HUDEP-2 (cell line): ENCODE measurements at regions not wholly inside any gene's neighbourhood (a gene's known extent, or its start where the extent isn't known, plus 50 kb on each side); places are given as distances from the start of the nearest gene placed in this dataset.

ENCODE experiments used
- DNase-seq, 76 experiments: peaks; one replicate each; lab custom pipeline; 2025; ENCODE audit not compliant: unreplicated experiment in 76 of 76; lab: John Stamatoyannopoulos, UW

DNA sequence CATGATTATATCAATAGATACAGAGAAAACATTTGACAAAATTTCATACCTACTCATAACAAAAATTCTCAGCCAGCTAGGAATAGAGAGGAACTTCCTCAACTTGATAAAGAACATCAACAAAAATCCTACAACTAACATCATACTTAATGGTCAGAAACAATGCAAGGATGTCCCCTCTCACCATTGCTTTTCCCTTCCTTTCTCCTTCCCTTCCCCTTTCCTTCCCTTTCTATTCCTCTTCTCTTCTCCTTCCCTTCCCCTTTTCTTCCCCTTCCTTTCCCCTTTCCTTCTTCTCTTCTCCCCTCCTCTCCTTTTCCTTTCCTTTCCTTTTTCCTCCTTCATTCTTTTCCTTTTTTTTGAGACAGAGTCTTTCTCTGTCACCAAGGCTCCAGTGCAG, 418.3 kb upstream of the B3GAT1 start:
- DNase-seq = no peak

DNA sequence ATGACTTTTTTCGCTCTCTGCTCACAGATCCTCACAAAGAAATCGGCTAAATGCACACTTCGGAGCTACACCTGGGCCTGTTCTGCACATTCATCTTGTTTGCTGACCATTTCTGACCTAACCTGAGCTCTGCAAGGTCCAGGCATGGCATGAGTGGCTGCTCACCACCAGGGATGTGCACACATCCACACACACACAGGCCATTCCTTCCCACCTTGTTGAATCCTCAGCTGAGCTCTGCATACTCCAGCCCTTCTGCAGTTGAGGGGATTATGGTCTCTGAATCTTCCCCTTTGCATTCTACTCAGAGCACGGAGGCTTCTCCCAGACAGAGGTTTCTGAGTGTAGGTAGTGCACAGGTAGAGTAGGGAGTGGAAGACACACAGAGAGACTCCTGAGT, 411.9 kb upstream of the B3GAT1 start:
- no peak for DNase-seq

DNA sequence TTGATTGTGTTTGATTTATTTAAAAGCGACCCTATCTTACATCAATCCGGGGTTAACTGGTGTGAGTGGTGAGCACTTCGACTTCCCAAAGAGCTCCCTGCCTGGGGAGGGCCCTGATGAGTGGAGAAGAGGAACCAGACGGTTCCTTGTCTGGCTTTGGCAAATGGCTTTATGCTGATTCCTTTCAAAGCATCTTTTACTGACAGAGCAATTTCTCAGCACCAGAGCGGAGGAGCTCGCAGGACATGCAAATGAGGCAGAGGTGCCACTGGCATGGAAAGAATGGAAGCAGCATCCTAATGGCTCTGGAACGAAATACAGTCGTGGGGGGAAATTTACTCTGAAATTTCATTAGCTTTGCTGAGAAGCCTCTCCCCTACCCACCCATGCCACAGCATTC, 410.9 kb upstream of the B3GAT1 start:
- no peak for DNase-seq

DNA sequence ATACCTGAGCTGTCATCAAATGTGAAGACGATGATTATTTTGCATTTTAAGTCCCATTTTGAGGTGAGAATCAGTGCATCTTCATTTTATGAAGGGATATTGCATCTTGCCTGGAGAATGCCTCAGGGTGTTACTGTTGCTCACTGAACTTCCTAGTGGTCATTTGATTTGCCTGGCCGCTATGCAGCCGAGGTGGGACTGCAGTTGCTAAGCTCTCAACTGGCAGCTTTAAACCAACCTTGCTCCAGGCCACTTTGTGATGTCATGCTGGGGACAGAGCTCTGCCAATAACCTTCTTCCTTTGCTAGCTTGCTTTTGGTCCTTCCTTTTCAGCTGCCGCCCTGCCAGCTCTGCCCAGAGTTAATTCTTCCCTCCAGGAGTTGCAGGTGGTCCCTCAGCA, 409.4 kb upstream of the B3GAT1 start:
- DNase-seq = no peak

DNA sequence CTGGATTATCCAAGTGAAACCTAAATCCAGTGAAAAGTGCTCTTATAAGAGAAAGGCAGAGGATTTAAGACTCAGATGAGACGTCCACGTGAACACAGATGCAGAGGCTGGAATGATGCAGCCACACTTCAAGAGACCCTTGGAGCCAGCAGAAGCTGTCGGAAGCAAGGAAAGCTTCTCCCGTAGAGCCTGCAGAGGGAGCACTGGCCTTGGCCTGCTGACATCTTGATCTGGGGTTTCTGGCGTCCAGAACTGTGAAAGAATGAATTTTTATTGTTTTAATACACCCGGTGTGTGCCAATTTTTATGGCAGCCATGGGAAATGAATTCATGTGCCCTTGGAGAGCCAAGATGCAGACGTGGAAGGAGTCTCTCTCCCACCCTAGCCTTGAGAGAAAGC, 407.0 kb upstream of the B3GAT1 start:
- DNase-seq = no peak

DNA sequence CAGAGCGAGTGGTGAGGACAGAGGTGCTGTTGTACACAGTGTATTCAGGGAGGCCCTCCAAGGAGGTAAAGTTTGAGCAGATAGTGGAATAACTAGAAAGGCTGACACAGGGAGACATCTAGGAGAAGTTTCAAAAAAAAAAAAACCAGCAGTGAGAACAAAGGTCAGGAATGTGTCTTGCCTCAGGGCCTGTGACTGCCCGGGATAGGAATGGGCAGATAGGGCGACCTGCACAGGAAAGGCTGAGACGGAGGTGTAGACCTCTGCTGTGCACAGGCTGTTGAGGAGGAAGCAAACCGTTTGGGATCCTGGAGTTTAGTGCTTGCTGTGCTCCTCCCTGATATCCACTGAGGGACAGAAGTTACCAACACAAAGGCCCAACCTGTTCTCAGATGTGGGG, 406.5 kb upstream of the B3GAT1 start:
- DNase-seq = no peak

DNA sequence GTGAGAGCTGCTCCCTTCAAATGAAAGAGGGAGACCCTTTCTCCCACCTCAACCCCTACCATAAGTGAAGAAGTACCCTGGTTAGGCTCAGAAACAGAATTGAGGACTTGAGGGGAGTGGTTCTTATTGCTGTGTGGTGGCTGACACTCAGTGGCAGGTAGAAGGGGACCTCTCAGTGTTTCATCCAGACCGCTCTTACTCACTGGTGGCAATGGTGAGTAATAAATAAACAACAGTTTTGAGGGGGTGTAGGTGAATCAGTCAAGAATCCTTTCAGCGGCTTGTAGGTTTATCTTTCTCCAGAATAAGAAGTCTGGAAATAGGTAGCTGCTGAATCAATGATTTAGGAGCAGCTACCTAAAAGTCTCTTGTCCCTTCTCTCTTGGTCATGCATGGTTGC, 403.4 kb upstream of the B3GAT1 start:
- DNase-seq = no peak

DNA sequence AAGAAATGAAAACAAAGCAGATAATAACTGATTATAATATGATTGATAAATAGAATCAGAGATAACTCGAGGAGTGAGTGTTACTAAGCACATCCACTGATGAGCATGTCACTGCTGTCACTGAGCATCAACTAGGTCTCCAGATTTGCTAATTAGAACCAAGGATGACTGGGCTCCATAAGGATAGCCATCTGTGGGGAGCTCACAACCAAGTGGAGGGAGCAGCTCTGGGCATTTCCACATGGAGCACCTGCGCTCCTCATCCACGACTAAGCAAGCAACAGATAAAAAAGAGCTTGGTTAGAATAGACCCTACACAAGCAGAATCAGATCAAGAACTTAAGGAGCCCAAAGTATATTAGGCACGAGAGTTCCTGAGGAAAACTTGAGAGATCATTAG, 396.0 kb upstream of the B3GAT1 start:
- no peak for DNase-seq

DNA sequence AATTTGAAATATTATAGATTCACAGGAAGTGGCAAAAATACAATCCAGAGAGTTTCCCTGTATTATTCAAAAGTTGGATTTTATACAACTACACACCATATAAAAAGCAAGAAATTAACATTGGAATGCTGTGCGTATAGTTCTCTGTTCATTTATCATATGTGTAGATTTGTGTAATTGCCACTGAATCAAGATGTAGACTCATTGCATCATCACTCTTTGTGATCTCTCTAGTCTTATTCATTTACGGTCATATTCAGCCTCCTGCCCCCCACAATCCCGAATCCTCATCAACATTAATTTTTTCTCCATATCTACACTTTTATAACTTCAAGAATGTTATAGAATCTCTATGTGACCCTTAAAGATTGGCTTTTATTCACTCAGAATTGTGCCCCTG, 390.6 kb upstream of the B3GAT1 start:
- DNase-seq = no peak

DNA sequence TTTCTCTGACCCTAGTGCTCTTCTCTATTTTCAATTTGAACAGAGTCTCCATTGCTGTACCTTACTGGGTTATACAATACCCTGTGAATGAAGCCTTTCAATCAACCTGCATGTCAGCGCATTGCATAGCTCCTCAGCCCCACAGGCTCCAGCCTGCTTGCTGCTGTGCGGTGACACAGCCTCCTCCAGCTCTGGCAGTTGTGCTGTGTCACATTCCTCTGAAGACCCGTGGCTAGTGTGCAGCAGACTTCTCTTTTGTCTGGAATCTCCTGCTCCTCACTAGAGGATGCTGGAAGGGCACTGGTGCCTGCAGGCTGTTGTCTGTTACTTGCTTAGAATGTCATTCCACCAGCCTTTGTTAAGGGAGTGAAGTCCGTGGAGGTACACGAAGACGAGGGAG, 390.1 kb upstream of the B3GAT1 start:
- no peak for DNase-seq

DNA sequence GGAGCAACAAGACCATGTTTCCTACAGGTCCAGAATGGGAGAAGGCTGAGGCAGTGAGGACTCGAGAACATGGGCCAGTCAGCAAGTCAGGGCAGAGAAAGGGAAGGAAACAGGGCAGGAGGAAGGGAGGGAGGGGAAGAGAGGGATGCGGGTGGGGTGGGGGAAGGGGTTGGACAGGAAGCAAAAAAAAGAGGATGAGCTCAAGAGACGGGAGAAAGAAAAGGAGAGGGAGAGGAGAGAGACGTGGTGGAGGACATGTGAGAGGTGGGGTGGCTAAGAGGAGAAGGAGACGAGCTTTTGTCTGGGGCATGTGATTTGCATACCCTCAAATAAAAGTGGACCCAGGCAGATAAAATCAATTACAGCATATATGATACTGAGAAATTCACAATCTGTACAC, 389.5 kb upstream of the B3GAT1 start:
- no peak for DNase-seq

DNA sequence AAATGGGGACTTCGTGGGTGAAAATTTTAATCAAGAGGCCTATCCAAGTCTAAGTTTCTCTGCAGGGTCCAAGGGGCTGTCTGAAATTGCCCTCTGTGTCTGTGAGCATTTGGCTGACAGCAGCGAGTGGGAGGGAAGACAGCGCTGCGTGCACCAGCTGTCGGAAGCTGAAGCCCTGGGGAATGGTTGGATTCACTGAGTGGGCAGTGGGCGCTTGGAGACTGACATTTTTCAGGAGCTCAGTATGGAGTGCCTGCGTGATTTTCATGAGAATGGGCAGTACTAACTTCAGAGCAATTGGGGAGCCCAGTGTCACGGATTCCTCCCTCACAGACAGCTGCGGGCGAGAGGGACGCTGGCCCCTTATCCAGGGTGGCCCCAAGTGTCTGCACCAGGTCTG, 388.8 kb upstream of the B3GAT1 start:
- DNase-seq = no peak

DNA sequence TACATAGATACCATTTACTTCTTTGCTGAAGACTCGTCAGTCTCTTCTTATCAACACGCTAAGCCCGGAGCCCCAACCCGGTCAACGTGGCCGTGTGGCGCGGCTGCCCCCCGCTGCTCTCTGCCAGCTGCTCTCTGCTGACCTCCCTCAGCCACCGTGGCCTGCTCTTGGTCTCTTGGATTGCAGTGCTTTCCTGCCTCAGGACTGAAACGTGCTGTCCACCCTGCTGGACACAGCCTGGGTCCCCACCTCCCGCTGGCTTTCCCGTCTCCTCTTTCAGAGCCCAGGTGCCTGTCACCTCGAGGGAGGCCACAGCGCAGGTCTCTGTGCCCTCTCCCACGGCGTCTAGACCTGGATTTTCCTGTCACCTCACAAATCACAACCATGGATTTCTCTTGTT, 388.1 kb upstream of the B3GAT1 start:
- no peak for DNase-seq

DNA sequence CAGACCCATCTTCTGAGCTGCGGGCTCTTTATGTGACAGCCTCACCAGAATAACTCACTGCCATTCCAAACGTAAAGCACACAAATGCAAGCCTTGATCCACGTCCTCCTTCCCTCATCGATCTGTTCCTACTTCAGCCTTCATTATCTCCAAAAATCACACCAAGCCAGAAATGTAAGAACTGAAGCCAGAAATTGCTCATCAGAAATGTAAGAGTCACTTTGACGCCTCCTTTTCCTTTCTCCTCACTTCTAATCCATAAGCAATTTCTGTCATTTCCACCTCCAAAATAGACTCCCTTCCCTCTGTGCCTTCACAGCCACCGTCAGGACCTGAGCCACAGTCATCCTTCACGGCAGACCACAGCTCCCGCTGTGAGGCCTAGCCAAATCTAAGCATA, 387.3 kb upstream of the B3GAT1 start:
- no peak for DNase-seq

DNA sequence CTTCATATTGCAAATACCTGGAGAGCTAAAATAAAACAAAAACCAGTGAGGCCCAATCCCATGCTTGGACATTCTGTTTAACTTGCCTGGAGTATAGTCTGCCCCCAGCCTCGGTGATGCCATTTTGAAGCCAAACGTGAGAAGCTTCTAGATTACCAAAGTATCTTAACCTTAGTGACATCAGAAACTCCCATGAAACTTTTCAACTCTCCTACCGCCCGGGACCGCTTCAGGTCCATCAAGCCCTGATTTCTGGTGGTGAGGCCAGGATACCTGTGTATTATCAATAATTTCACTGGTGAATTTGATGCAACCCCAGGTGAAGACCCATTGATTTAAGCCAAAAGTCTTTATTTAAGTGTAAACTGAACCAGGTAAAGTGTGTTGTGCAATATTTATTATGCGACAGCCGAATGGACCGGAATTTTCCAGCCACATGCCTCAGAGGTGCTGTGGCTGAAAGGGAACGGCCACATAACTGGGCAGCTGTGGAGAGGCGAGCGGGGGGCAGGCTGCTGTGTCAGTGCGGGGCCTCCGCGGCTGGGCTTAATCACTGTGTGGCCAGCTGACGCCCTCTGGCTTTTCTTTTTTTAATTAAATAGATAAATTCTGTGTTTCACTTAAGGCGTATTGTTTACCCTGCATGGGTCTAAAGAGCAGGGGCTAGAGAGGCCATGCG, 385.5 kb upstream of the B3GAT1 start:
- no peak for DNase-seq

DNA sequence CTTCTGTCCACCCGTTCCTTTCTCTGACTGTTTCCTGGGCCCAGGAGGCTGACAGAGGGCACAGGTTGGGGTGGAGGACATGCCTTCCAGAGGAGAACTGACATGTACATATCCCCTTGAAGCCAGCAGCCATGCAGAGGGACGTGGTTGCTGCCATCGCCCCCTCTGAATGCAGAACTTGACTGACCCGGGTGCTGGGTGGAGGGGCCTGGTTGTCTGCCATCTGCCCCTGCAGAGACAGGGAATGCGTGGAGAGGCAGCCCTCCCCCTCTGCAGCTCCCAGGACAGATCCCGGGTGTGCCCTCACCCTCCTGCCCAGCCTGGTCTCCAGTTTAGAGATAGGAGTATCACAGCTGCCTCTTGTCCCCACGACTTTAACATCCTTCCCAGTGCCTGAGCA, 383.0 kb upstream of the B3GAT1 start:
- no peak for DNase-seq

DNA sequence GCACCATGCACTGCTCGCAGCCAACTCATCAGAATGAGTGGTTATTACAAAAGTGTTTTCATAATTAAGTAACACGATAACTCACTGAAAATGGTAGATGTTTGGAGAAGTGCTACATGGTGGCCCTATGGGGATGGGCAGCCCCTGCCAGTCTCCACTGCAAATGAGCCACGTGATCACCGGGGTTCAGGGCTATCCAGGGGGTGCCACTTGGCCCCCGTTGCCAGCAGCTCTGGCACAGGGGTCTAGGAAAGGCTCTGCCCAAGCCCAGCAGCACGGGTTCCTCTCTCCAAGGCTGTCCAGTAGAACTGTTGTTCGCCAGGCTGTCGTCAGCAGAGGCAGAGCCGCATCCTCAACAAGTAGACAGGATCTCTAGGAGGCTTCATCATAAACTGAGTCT, 382.1 kb upstream of the B3GAT1 start:
- DNase-seq = no peak

DNA sequence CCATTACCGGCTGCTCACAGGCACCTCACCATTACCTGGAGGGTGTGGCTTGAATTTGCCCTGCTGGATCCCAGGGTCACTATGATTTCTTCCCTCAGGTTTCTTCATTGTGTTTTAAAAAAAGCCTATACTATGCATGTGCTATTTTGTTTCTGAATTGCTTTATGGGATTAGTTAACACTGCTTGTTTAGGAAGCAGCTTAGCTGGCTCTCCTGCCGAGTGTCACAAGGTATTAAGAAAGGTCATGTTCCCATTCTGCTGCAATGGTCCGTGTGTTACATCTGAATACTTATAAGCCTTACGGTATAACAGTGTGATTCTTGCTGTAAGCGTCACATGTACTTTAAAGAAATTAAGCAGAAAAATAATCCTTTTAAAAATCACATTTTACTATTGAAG, 380.6 kb upstream of the B3GAT1 start:
- no peak for DNase-seq

DNA sequence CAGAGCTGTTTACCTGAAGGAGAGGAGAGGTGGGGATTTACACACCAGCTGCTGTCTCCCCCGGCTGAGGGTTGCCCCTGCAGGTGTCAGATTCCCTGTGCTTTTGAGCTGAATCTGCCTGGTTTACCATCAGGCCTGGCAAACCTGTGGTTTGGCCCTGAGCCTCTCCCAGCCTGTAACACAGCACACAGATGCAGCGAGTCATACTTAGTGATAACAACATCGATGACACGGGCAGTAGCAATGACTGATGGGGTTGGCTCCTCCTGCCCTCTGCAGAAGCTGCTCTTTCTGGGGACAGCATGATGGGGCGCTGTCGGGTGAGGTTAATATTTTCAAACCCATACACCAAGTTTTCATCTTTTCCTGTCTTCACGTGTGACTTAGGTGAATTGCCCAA, 380.0 kb upstream of the B3GAT1 start:
- no peak for DNase-seq

DNA sequence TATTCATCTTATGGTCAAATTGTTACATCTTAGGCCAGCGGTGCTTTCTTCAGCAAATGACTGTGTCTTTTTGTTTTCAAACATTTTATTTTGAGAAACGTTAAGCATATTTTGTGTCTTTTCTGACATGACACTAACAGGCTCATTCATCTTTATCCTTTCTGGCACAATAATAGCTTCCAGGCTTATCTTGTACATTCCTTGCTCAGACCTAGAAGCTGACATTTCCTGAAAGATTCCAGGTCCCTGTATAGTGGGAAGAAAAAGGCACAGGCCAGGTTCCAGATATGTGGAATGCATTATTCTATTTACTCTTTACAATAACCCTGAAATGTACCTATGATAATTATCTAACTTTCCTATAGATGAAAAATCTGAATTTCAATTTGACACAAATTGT, 379.1 kb upstream of the B3GAT1 start:
- no peak for DNase-seq

DNA sequence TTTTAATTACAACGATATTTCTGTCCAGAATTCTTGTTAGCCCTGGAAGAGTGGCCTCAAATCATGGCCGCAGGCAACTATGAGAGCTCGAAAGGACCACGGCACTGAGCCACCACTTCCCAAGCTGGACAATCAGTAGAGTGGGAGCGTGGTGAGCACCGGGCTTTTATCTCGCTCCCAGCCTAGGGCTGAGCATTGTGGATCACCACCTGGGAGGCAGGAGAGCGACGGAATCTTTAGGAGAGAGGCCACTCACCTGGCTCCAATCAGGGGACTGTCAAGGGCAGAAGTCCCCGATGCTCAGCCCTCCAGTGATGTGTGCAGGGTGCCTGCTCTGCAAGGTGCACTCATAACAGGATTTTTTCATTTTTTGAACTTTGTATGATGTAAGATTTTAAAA, 377.1 kb upstream of the B3GAT1 start:
- no peak for DNase-seq

DNA sequence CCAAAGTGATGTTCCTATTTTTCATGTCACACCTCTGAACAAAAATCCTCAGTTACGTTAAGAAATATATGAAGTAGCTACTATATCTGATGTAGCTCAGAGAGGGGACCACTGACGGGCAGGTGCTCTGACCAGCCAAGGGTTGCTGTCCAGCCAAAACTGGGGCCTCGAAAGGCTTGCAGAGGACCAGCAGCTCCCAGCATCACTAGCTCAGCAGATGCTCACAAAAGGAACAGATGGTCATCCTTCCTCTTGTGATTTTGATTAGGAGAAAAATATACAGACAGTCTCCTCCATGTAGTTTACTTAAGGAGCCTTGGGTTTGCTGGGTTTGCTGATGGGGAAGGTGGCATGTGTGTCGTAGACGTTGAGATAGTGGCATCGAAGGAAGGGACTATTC, 374.6 kb upstream of the B3GAT1 start:
- no peak for DNase-seq

DNA sequence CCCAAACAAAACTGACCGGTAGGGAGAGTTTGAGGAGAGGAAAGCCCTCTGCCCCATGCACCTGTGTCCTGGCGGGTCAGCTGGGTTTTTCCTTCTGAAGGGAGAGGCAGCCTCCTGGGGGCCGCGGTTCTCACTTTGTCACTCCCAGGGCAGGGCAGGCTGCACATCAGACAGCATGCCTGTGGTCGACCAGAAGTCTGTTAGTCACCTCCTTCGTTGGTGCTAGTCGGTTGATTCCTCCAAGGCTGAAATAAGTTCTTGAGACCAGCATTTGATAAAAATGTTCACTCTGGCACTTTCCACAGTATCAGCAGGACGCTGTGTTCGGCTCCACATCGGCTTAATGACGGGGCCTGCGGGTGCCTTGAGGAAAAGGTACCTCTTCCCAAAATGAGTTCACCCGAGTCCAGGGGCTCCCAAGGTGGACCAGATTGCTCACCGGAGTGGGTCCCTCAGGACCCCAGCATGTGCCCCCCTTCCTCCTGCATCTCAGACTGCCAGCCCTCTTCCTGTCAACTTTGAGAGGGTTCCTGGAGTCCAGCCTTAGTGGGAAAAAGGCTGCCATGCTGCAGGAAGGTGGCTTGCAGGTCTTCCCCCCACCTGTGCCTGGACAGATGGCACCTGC, 373.7 kb upstream of the B3GAT1 start:
- no peak for DNase-seq
